Neural progenitor cell (in vitro differentiated cells): ENCODE measurements at regions not wholly inside any gene's neighbourhood (a gene's known extent, or its start where the extent isn't known, plus 50 kb on each side); places are given as distances from the start of the nearest gene placed in this dataset.

Source experiments
- DNase-seq: peaks from one replicate; pipeline ENCODE4 v3.0.0-alpha.2; 2016; ENCODE audit warnings: low spot score
- H2AFZ ChIP-seq: fragments of 200-600 bp; sonication (generic); replicated peaks from 2 replicates; pipeline ENCODE4 v1.6.1; 2016; ENCODE audit warnings: antibody characterized with exemption
- H3F3A ChIP-seq: fragments of 200-600 bp; sonication (generic); 2 replicates; pipeline ENCODE4 v1.6.1; 2016; ENCODE audit warnings: antibody characterized with exemption, low read depth
- H3K27ac ChIP-seq: fragments of 200-600 bp; sonication (generic); 2 replicates; pipeline ENCODE4 v1.5.1; 2016; ENCODE audit warnings: mild to moderate bottlenecking
- H3K27me3 ChIP-seq: fragments of 200-600 bp; sonication (generic); 2 replicates; pipeline ENCODE4 v1.6.1; 2016; ENCODE audit warnings: mild to moderate bottlenecking, moderate library complexity
- H3K36me3 ChIP-seq: fragments of 200-600 bp; sonication (generic); 2 replicates; pipeline ENCODE4 v1.5.1; 2016
- H3K4me1 ChIP-seq: fragments of 200-600 bp; sonication (generic); 2 replicates; pipeline ENCODE4 v1.6.1; 2016; ENCODE audit warnings: mixed run types
- H3K4me2 ChIP-seq: fragments of 200-600 bp; sonication (generic); 2 replicates; pipeline ENCODE4 v1.6.1; 2016
- H3K4me3 ChIP-seq: fragments of 200-600 bp; sonication (generic); 2 replicates; pipeline ENCODE4 v1.5.1; 2016
- H3K79me2 ChIP-seq: fragments of 200-600 bp; sonication (generic); 2 replicates; pipeline ENCODE4 v1.6.1; 2016; ENCODE audit warnings: low read depth
- H3K9ac ChIP-seq: fragments of 200-600 bp; sonication (generic); 2 replicates; pipeline ENCODE4 v1.6.1; 2016
- H3K9me3 ChIP-seq: fragments of 200-600 bp; sonication (generic); 2 replicates; pipeline ENCODE4 v1.5.1; 2016; ENCODE audit warnings: low read depth
- H4K20me1 ChIP-seq: fragments of 200-600 bp; sonication (generic); 2 replicates; pipeline ENCODE4 v1.6.1; 2016; ENCODE audit warnings: low read depth
- H3K27ac Mint-ChIP-seq: 3 replicates; pipeline ENCODE4 v1.8.0; 2021; ENCODE audit warnings: mixed read lengths
- H3K27me3 Mint-ChIP-seq: 2 replicates; pipeline ENCODE4 v1.8.0; 2022; ENCODE audit warnings: low read depth, mild to moderate bottlenecking, inconsistent platforms, moderate library complexity, mixed read lengths; ENCODE audit not compliant: insufficient read depth
- H3K36me3 Mint-ChIP-seq: 3 replicates; pipeline ENCODE4 v1.8.0; 2021; ENCODE audit warnings: mixed read lengths
- H3K4me1 Mint-ChIP-seq: 3 replicates; pipeline ENCODE4 v1.8.0; 2021; ENCODE audit warnings: mixed read lengths
- H3K4me3 Mint-ChIP-seq: 3 replicates; pipeline ENCODE4 v1.8.0; 2021; ENCODE audit warnings: mild to moderate bottlenecking, moderate library complexity, mixed read lengths
- H3K9me3 Mint-ChIP-seq: 3 replicates; pipeline ENCODE4 v1.8.0; 2020; ENCODE audit warnings: mixed read lengths
- EZH2 ChIP-seq: fragments of 200-600 bp; sonication (generic); IDR thresholded peaks from 2 replicates; pipeline ENCODE4 v1.6.1; 2017; ENCODE audit warnings: antibody characterized with exemption, mild to moderate bottlenecking, moderate library complexity
- EZH2phosphoT487 ChIP-seq: fragments of 200-600 bp; sonication (generic); IDR thresholded peaks from 2 replicates; pipeline ENCODE4 v1.6.1; 2017; ENCODE audit warnings: antibody characterized with exemption
- TF ChIP-seq, protein P1 (sequence below): fragments of 200-600 bp; sonication (generic); IDR thresholded peaks from 2 replicates; pipeline ENCODE4 v1.5.1; 2017; ENCODE audit warnings: antibody characterized with exemption, mild to moderate bottlenecking

DNA sequence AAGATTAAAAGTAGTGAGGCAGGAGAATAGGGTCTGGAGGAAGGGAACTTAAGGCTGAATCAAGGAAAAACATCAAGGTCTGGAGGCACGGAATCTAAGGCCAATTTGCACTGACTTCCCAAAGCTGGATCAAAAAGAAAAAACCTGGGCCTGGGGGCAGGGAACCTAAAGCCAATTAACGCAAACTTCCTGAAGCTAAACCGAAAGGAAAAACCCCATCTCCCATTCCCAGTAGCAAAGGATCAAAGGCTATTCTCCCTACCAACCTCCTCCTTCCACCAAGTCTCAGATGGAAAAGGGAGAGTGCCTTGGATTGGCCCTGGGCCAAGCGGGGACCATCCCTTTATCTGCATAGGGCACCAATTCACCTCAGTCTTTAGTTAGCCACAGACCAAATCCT lies 384.2 kb downstream of the GRIN2B start:
- H3K4me3 Mint-ChIP-seq, result no peak overlapping the region
- Histone ChIP-seq H3K36me3 (no peaks in the 10 kb centered on the region), H3K9me3 (no peaks in the 10 kb centered on the region), H3K4me2 (no peak overlapping the region), H2AFZ (no peak overlapping the region), H3K4me1 (peaks cover 19% of the 10 kb centered on the region), H3K79me2 (no peaks in the 10 kb centered on the region), H3K4me3 (no peak overlapping the region), H3F3A (no peaks in the 10 kb centered on the region), H3K9ac (no peak overlapping the region), H4K20me1 (no peaks in the 10 kb centered on the region), H3K27ac (peak overlapping the region; percentile 16), H3K27me3 (no peaks in the 10 kb centered on the region)
- TF ChIP-seq EZH2, result no peak
- TF ChIP-seq, protein P1, sequence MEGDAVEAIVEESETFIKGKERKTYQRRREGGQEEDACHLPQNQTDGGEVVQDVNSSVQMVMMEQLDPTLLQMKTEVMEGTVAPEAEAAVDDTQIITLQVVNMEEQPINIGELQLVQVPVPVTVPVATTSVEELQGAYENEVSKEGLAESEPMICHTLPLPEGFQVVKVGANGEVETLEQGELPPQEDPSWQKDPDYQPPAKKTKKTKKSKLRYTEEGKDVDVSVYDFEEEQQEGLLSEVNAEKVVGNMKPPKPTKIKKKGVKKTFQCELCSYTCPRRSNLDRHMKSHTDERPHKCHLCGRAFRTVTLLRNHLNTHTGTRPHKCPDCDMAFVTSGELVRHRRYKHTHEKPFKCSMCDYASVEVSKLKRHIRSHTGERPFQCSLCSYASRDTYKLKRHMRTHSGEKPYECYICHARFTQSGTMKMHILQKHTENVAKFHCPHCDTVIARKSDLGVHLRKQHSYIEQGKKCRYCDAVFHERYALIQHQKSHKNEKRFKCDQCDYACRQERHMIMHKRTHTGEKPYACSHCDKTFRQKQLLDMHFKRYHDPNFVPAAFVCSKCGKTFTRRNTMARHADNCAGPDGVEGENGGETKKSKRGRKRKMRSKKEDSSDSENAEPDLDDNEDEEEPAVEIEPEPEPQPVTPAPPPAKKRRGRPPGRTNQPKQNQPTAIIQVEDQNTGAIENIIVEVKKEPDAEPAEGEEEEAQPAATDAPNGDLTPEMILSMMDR, result no peak
- TF ChIP-seq EZH2phosphoT487, result no peak
- no peaks in the 10 kb centered on the region for H3K9me3 Mint-ChIP-seq
- no peak for DNase-seq
- peaks cover 3% of the 10 kb centered on the region for H3K27me3 Mint-ChIP-seq
- peak overlapping the region; percentile 52 for H3K27ac Mint-ChIP-seq
- no peaks in the 10 kb centered on the region for H3K36me3 Mint-ChIP-seq
- H3K4me1 Mint-ChIP-seq, result no peaks in the 10 kb centered on the region

DNA sequence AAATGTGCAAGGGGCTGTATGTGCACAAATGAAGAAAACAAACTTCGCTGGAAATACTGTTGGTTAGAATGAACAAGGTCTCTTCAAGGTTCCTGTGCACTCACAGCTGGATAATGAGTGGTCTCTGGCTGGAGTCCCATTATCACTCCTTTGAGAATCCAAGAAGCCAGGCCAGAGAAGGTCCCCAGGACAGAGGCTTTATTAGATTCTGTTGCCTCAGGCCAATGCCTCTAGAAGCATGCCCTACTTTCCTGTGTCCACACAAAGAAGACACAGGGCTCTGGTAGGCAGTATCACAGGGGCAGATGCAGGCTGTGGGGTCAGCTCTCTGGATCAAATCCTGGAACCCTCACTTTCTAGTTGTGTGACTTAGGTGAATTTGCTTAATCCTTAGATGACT lies 384.7 kb downstream of the GRIN2B start:
- no peaks in the 10 kb centered on the region for H3F3A ChIP-seq
- no peak overlapping the region for H3K4me3 ChIP-seq
- no peak overlapping the region for H2AFZ ChIP-seq
- peaks cover 3% of the 10 kb centered on the region for H3K27me3 Mint-ChIP-seq
- H3K4me3 Mint-ChIP-seq, result no peak overlapping the region
- no peaks in the 10 kb centered on the region for H3K36me3 ChIP-seq
- no peaks in the 10 kb centered on the region for H3K9me3 ChIP-seq
- no peaks in the 10 kb centered on the region for H4K20me1 ChIP-seq
- peaks cover 19% of the 10 kb centered on the region for H3K4me1 ChIP-seq
- no peak for DNase-seq
- no peaks in the 10 kb centered on the region for H3K27me3 ChIP-seq
- H3K9ac ChIP-seq, result no peak overlapping the region
- no peak overlapping the region for H3K4me2 ChIP-seq
- H3K27ac ChIP-seq, result no peak overlapping the region
- H3K79me2 ChIP-seq, result no peaks in the 10 kb centered on the region
- peak overlapping the region; percentile 52 for H3K27ac Mint-ChIP-seq
- TF ChIP-seq EZH2phosphoT487 (no peak), EZH2 (no peak)
- TF ChIP-seq, protein P1, result no peak
- H3K4me1 Mint-ChIP-seq, result no peaks in the 10 kb centered on the region
- H3K36me3 Mint-ChIP-seq, result no peaks in the 10 kb centered on the region
- no peaks in the 10 kb centered on the region for H3K9me3 Mint-ChIP-seq

DNA sequence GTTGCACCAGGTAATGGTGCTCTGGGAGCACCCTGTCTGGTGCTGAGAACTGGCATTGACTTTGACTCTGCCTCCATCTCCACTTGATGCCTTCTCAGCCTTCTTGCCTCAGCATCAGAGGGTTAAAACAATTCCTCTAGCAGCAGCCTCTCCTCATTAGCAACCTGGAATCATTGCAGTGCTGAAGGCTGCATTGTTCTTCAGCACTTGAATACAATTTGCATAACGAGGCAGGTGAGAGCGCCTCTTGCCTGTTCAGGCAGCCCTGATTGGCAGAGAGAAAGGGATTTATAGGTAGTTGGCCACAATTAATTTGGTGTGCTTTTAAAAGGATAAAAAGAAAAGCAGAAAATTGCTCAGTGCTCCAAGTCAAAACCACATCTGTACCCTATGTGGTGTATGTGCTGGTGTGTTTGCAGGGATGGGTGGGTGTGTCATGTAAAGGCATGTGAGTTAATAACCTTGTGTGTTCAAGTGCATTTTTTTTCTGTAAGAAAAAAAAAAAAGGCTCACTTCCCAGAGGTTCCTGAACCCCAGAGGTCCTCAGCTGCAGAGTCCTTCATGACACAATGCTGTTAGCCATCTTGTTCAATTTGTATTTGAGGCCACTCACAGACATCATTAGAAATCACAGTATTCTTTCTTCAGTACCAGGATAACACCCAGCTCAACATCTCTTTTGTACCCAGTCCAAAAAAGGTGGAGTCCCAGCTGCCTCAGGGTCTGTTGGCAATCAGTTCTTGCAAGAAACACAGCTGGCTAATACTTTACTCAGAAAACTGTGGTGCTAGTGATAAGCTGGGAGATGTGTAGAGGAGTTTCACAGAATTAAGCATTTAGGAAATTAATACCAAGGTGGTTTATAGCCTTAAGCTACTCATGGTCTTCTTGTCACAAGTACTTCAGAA lies 385.6 kb downstream of the GRIN2B start:
- Histone ChIP-seq H2AFZ (no peak overlapping the region), H3K4me3 (no peak overlapping the region), H4K20me1 (no peaks in the 10 kb centered on the region), H3K27me3 (no peaks in the 10 kb centered on the region), H3K4me1 (peaks cover 14% of the 10 kb centered on the region), H3K36me3 (no peaks in the 10 kb centered on the region), H3K9ac (no peak overlapping the region), H3K4me2 (no peak overlapping the region), H3F3A (no peaks in the 10 kb centered on the region), H3K79me2 (no peaks in the 10 kb centered on the region), H3K9me3 (no peaks in the 10 kb centered on the region), H3K27ac (no peak overlapping the region)
- TF ChIP-seq, protein P1, result no peak
- no peak for TF ChIP-seq EZH2phosphoT487
- TF ChIP-seq EZH2, result no peak
- no peak for DNase-seq
- Mint-ChIP-seq H3K4me3 (no peak overlapping the region), H3K27ac (no peak overlapping the region), H3K27me3 (peaks cover 3% of the 10 kb centered on the region), H3K36me3 (no peaks in the 10 kb centered on the region), H3K4me1 (no peaks in the 10 kb centered on the region), H3K9me3 (no peaks in the 10 kb centered on the region)
